Endothelial cell of umbilical vein (primary cell): ENCODE measurements at regions not wholly inside any gene's neighbourhood (a gene's known extent, or its start where the extent isn't known, plus 50 kb on each side); places are given as distances from the start of the nearest gene placed in this dataset.

Experiments used
- EZH2 ChIP-seq: IDR thresholded peaks from 2 replicates; pipeline ENCODE4 v1.6.1; 2012; ENCODE audit warnings: borderline replicate concordance, low read depth, mild to moderate bottlenecking, moderate library complexity, low read length, inconsistent platforms; ENCODE audit not compliant: severe bottlenecking
- POLR2AphosphoS5 ChIP-seq: IDR thresholded peaks from 2 replicates; pipeline ENCODE4 v1.6.1; 2012; ENCODE audit warnings: low read depth, mild to moderate bottlenecking, control low read depth, low read length, moderate library complexity; ENCODE audit not compliant: insufficient read depth
- TF ChIP-seq, protein P1 (sequence below), 2 donors: IDR thresholded peaks; 1 replicate in 1 of 2; 2 replicates in 1 of 2; pipeline ENCODE4 v1.5.1; 2011; ENCODE audit warnings: low read length in 2 of 2, mild to moderate bottlenecking in 2 of 2, moderate library complexity in 2 of 2, control low read depth in 1 of 2, inconsistent platforms in 1 of 2, low read depth in 1 of 2; ENCODE audit not compliant: insufficient read depth in 1 of 2; ENCODE audit errors: extremely low read depth in 1 of 2

DNA sequence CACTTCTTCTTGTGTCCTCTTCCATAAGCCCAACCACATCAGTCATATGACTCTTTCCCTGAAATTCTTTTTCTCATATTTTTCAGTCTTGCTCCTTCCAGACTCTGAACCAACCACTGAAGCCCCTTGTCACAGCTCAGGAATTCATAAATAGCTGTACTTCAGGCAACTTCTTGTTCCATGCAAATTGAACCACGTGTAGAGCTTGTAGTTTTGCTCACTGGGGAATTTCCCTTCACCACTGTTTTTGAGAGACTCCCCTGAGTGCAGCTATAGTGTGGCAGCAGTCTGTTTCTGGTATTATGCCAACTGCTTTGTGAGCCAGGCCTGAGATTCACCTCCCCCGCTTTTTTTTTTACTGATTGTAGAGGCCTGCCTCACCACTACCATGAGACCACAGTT lies 150.3 kb upstream of the SPAG17 start:
- no peak for TF ChIP-seq POLR2AphosphoS5
- TF ChIP-seq, protein P1, sequence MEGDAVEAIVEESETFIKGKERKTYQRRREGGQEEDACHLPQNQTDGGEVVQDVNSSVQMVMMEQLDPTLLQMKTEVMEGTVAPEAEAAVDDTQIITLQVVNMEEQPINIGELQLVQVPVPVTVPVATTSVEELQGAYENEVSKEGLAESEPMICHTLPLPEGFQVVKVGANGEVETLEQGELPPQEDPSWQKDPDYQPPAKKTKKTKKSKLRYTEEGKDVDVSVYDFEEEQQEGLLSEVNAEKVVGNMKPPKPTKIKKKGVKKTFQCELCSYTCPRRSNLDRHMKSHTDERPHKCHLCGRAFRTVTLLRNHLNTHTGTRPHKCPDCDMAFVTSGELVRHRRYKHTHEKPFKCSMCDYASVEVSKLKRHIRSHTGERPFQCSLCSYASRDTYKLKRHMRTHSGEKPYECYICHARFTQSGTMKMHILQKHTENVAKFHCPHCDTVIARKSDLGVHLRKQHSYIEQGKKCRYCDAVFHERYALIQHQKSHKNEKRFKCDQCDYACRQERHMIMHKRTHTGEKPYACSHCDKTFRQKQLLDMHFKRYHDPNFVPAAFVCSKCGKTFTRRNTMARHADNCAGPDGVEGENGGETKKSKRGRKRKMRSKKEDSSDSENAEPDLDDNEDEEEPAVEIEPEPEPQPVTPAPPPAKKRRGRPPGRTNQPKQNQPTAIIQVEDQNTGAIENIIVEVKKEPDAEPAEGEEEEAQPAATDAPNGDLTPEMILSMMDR (IDR thresholded peaks at IDR 0.05; ENCODE audit: extremely low read depth in 1 of 2, insufficient read depth in 1 of 2, low read depth in 1 of 2, low read length in 2 of 2), result no peak
- TF ChIP-seq EZH2, result no peak
